Colonic mucosa (tissue), 4 donors: ENCODE measurements at regions not wholly inside any gene's neighbourhood (a gene's known extent, or its start where the extent isn't known, plus 50 kb on each side); places are given as distances from the start of the nearest gene placed in this dataset.

Experiments used
- DNase-seq: peaks from one replicate; pipeline ENCODE4 v3.0.0-alpha.2; 2020
- H3K27ac ChIP-seq: fragments of 200-600 bp; one replicate; pipeline ENCODE4 v1.8.0; 2021
- H3K27me3 ChIP-seq: fragments of 200-600 bp; one replicate; pipeline ENCODE4 v1.8.0; 2021
- H3K36me3 ChIP-seq: fragments of 200-600 bp; one replicate; pipeline ENCODE4 v1.8.0; 2021
- H3K4me1 ChIP-seq: fragments of 200-600 bp; one replicate; pipeline ENCODE4 v1.8.0; 2021; ENCODE audit warnings: mild to moderate bottlenecking
- H3K4me3 ChIP-seq: fragments of 200-600 bp; one replicate; pipeline ENCODE4 v1.8.0; 2021
- H3K9ac ChIP-seq, 2 donors: one replicate each; pipeline ENCODE4 v1.7.0; 2013; ENCODE audit warnings: control low read depth in 2 of 2, low read depth in 2 of 2, low read length in 2 of 2
- H3K9me3 ChIP-seq: fragments of 200-600 bp; one replicate; pipeline ENCODE4 v1.8.0; 2021
- intact Hi-C: fragments of 100-400 bp; cut with DNase I; formaldehyde crosslinking; loops from one replicate; pipeline ENCODE4 v1.14.1; 2022
- TF ChIP-seq, protein P1 (sequence below): fragments of 200-600 bp; IDR thresholded peaks from one replicate; pipeline ENCODE4 v1.8.0; 2022; ENCODE audit warnings: antibody characterized with exemption, mild to moderate bottlenecking
- donor health status: healthy.
- donor health status: DM: no; HTN: no; CAD: no.
- donor health status: DM: no; HTN: no; CAD: no.

DNA sequence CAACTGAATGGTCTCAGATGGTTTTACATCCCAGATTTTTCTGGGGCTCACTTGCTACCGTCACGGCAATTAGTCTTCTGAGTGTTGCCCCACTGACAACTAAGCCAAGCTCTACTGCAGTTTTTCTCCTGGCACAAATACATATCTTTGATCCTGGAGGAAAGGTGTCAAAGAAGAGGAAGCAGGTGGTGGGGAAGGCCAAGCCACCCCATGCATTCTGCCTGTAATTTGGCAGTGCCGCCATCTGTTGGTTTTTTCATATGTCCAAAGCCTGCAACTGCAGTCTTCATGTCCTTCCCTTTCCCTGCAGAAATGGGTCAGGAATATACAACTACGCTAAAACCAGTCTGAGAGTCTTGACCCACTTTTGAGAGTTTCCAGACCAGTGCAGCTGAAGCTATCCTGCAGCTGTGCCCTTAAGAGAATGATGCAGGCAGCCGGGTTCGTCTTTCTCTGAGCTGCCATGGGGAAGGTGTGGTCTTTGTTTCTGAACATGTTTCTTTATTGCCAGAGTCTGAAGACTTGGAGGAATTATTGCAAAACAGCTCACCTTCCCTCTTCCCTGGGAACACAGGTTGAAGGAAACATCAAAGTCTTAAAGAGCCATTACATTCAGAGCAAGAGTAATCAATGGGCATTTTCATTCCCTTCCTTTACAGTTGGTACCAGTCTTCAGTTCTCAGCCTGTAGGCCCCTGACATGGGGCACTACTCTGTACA lies 71.8 kb upstream of the ATL2 start:
- intact Hi-C loops: no loop called here

DNA sequence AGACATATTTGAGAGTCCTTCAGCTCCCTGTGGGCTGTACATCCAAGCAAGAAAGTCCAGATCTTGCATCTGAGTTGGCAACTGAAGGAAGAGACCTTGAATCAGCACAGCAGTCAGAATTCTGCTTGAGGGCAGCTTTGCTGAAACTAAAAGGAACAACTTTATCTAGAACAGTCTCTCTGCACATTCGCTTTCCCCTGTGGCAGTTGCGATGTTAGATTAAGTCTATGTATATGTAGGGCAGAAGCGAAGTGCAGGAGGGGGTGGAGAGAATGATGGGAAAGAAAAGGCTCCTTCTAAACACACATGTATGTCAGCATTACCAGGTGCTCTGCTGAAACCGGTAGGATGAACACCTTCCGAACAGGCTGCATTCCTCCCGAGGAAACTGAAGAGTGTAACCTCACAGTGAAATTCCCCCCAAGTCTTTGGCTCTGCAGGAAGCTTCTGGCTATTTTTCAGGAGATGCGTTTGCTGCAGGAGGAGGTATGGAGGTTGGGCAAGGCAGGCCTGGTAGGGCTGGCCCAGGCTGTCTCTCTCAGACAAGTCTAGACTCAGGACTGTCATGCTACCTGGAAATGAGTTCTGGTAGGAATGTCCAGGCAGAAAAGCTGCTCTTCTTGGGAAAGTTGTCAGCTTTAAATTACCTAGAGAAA lies 70.0 kb upstream of the ATL2 start:
- H3K4me1 ChIP-seq: no peaks in the 10 kb centered on the region
- TF ChIP-seq, protein P1, sequence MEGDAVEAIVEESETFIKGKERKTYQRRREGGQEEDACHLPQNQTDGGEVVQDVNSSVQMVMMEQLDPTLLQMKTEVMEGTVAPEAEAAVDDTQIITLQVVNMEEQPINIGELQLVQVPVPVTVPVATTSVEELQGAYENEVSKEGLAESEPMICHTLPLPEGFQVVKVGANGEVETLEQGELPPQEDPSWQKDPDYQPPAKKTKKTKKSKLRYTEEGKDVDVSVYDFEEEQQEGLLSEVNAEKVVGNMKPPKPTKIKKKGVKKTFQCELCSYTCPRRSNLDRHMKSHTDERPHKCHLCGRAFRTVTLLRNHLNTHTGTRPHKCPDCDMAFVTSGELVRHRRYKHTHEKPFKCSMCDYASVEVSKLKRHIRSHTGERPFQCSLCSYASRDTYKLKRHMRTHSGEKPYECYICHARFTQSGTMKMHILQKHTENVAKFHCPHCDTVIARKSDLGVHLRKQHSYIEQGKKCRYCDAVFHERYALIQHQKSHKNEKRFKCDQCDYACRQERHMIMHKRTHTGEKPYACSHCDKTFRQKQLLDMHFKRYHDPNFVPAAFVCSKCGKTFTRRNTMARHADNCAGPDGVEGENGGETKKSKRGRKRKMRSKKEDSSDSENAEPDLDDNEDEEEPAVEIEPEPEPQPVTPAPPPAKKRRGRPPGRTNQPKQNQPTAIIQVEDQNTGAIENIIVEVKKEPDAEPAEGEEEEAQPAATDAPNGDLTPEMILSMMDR: no peak
- H3K27me3 ChIP-seq: no peaks in the 10 kb centered on the region
- H3K36me3 ChIP-seq: no peaks in the 10 kb centered on the region
- intact Hi-C loops: no loop called here
- H3K4me3 ChIP-seq: no peak overlapping the region
- H3K9ac ChIP-seq: no peak overlapping the region
- H3K27ac ChIP-seq: no peak overlapping the region
- DNase-seq: no peak
- no peaks in the 10 kb centered on the region for H3K9me3 ChIP-seq

More for the DNA sequence above, 71.8 kb upstream of the ATL2 start:
- no peak overlapping the region for H3K9ac ChIP-seq
- no peaks in the 10 kb centered on the region for H3K9me3 ChIP-seq
- H3K27me3 ChIP-seq: no peaks in the 10 kb centered on the region
- no peak for DNase-seq
- H3K36me3 ChIP-seq: no peaks in the 10 kb centered on the region
- H3K27ac ChIP-seq: no peak overlapping the region
- TF ChIP-seq, protein P1: no peak
- no peak overlapping the region for H3K4me3 ChIP-seq
- no peaks in the 10 kb centered on the region for H3K4me1 ChIP-seq

DNA sequence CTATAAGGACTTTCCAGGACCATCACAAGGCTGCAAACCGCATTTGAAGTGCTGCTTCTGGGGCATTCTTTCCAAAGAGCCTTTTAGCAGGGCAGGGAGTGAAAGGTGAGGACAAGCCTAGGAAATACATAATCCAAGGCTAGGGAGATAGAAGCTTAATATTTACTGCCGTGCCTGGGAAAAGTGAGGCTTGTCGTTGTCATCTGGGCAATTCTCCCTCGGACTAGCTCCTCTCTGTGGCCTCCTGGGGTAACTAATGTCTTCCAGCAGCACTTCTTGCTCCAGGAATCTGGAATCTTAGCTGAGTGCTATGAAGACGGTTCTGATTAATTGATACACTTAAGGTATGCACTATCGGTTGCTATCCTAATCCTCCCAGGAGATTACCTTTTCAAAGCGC lies 69.3 kb upstream of the ATL2 start:
- Histone ChIP-seq H3K36me3 (no peaks in the 10 kb centered on the region), H3K27me3 (no peaks in the 10 kb centered on the region), H3K4me1 (no peaks in the 10 kb centered on the region), H3K9me3 (no peaks in the 10 kb centered on the region), H3K4me3 (no peak overlapping the region), H3K9ac (no peak overlapping the region), H3K27ac (no peak overlapping the region)
- TF ChIP-seq, protein P1: no peak
- DNase-seq: no peak
- intact Hi-C loops: no loop called here

DNA sequence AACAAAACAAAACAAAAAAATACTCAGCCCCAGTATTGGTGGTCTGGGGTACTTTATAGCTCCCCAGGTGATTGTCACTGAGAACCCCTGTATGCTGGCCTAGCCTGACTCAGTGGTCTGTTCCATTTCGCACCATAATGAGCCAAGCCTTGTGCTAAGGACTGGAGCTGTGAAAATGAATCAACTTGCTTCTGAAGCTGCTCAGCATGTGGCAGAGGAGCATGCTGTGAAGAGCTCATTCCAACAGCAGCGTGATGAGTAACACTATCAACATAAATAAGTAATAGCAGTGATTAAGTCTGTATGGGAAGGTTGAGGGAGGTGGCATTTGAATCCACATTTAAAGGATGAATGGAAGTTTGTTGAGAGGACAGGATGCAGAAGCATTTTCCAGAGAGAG lies 67.2 kb upstream of the ATL2 start:
- Histone ChIP-seq H3K27ac (no peak overlapping the region), H3K36me3 (no peaks in the 10 kb centered on the region), H3K27me3 (no peaks in the 10 kb centered on the region), H3K9ac (no peak overlapping the region), H3K4me1 (no peaks in the 10 kb centered on the region), H3K4me3 (no peak overlapping the region), H3K9me3 (no peaks in the 10 kb centered on the region)
- TF ChIP-seq, protein P1: no peak
- intact Hi-C loops: no loop called here
- DNase-seq: no peak

DNA sequence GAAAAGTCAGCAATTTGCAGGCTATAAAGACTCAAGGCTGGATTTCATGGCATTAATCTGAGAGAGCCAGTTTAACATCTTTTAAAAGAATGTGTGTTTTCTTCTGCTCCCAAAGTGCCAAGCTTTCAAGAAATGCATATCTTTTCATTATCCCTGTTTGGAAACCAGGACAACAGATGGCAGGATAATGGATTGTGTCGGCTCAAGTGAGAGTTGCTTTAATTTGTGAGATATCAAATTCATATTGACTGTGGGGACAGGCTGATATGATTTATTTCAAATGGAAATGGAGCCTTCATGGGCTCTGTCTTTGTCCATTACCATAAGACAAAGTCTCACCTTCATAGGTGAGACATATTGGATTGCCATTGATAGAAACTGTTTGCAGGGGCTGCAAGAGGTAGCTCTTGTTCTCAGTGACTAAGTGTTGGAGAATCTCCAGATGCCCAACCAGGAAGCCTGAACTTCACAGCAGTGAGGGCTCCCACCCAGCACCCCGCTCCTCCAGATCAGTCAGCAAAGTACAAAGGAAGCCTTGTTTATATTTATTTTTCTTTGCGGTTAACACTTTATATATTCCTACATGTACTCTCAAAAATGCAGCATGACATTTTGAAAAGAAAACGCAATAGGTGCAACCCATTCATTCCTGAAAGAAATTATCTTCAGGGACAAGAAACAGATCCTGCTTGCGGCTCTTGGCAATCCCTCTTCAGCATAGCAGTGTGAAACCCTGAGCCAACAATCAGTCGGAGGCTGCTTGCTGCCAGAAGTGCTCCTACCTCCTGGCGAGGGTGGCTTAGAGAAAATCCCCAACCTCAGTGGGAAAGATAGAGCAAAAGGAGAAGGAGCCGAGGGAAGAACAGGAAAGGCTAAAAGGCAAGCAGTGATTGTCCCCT lies 65.8 kb upstream of the ATL2 start:
- TF ChIP-seq, protein P1: no peak
- H3K27me3 ChIP-seq: no peaks in the 10 kb centered on the region
- no peak overlapping the region for H3K27ac ChIP-seq
- no peak for DNase-seq
- no peaks in the 10 kb centered on the region for H3K36me3 ChIP-seq
- no peaks in the 10 kb centered on the region for H3K9me3 ChIP-seq
- no peak overlapping the region for H3K4me3 ChIP-seq
- H3K9ac ChIP-seq: no peak overlapping the region
- no peaks in the 10 kb centered on the region for H3K4me1 ChIP-seq
- intact Hi-C loops: no loop called here
